Mesenchymal stem cell (in vitro differentiated cells and primary cell): ENCODE measurements at regions not wholly inside any gene's neighbourhood (a gene's known extent, or its start where the extent isn't known, plus 50 kb on each side); places are given as distances from the start of the nearest gene placed in this dataset.

Source experiments
- DNase-seq: peaks from one replicate; pipeline ENCODE4 v3.0.0-alpha.2; 2013
- H2AFZ ChIP-seq: one replicate; pipeline ENCODE4 v1.6.1; 2013; ENCODE audit warnings: low read depth, mild to moderate bottlenecking, control low read depth, inconsistent platforms, low read length, moderate library complexity
- H2AK5ac ChIP-seq: 2 replicates; pipeline ENCODE4 v1.6.1; 2013; ENCODE audit warnings: low read length, moderate library complexity, mild to moderate bottlenecking, inconsistent platforms; ENCODE audit not compliant: severe bottlenecking
- H2BK120ac ChIP-seq: one replicate; pipeline ENCODE4 v1.6.1; 2013; ENCODE audit warnings: low read depth, mild to moderate bottlenecking, inconsistent platforms, low read length, moderate library complexity
- H2BK12ac ChIP-seq, 2 experiments: one replicate each; pipeline ENCODE4 v1.6.1; 2013; ENCODE audit warnings: inconsistent platforms in 2 of 2, low read length in 2 of 2, mild to moderate bottlenecking in 2 of 2, moderate library complexity in 2 of 2, control low read depth in 1 of 2
- H2BK15ac ChIP-seq: one replicate; pipeline ENCODE4 v1.6.1; 2013; ENCODE audit warnings: mild to moderate bottlenecking, low read depth, inconsistent platforms; ENCODE audit not compliant: poor library complexity, severe bottlenecking
- H2BK5ac ChIP-seq: 2 replicates; pipeline ENCODE4 v1.6.1; 2013; ENCODE audit warnings: low read depth, mild to moderate bottlenecking, low read length, control low read depth, inconsistent platforms; ENCODE audit not compliant: poor library complexity, severe bottlenecking
- H3K14ac ChIP-seq, 2 experiments: one replicate each; pipeline ENCODE4 v1.6.1; 2013; ENCODE audit warnings: inconsistent platforms in 2 of 2, low read length in 2 of 2, control low read depth in 1 of 2, mild to moderate bottlenecking in 1 of 2, moderate library complexity in 1 of 2
- H3K18ac ChIP-seq, 2 experiments: one replicate each; pipeline ENCODE4 v1.6.1; 2013; ENCODE audit warnings: inconsistent platforms in 2 of 2, low read length in 2 of 2, control low read depth in 1 of 2, low read depth in 1 of 2, mild to moderate bottlenecking in 1 of 2
- H3K23ac ChIP-seq, 2 experiments: one replicate each; pipeline ENCODE4 v1.6.1; 2013; ENCODE audit warnings: inconsistent platforms in 2 of 2, low read length in 2 of 2, mild to moderate bottlenecking in 2 of 2, moderate library complexity in 2 of 2, control low read depth in 1 of 2
- H3K27ac ChIP-seq: 2 replicates; pipeline ENCODE4 v1.5.1; 2013; ENCODE audit warnings: mild to moderate bottlenecking, moderate library complexity, low read length, control low read depth, inconsistent platforms; ENCODE audit not compliant: poor library complexity, severe bottlenecking
- H3K27me3 ChIP-seq, 2 experiments: 2 replicates each; pipeline versions ENCODE4 v1.6.1 to v1.7.0; 2013; ENCODE audit warnings: low read length in 2 of 2, mild to moderate bottlenecking in 2 of 2, moderate library complexity in 2 of 2, control low read depth in 1 of 2, inconsistent platforms in 1 of 2; ENCODE audit not compliant: control insufficient read depth in 1 of 2, insufficient read depth in 1 of 2
- H3K36me3 ChIP-seq, 2 experiments: 2 replicates each; pipeline versions ENCODE4 v1.6.1 to v1.7.0; 2013; ENCODE audit warnings: low read length in 2 of 2, control low read depth in 1 of 2, inconsistent platforms in 1 of 2, low read depth in 1 of 2, mild to moderate bottlenecking in 1 of 2; ENCODE audit not compliant: insufficient read depth in 2 of 2, control insufficient read depth in 1 of 2
- H3K4ac ChIP-seq, 2 experiments: one replicate each; pipeline ENCODE4 v1.6.1; 2013; ENCODE audit warnings: inconsistent platforms in 2 of 2, low read length in 2 of 2, mild to moderate bottlenecking in 2 of 2, moderate library complexity in 2 of 2, control low read depth in 1 of 2, low read depth in 1 of 2
- H3K4me1 ChIP-seq: 2 replicates; pipeline ENCODE4 v1.6.1; 2013; ENCODE audit warnings: low read depth, low read length, control low read depth; ENCODE audit not compliant: control insufficient read depth, insufficient read depth
- H3K4me2 ChIP-seq: 2 replicates; pipeline ENCODE4 v1.6.1; 2013; ENCODE audit warnings: low read length, mild to moderate bottlenecking, inconsistent platforms; ENCODE audit not compliant: poor library complexity, severe bottlenecking
- H3K4me3 ChIP-seq, 2 experiments: 2 replicates each; pipeline versions ENCODE4 v1.5.1 to v1.7.0; 2013; ENCODE audit warnings: low read length in 2 of 2, mild to moderate bottlenecking in 2 of 2, control low read depth in 1 of 2, low read depth in 1 of 2; ENCODE audit not compliant: insufficient read depth in 1 of 2
- H3K79me1 ChIP-seq: replicated peaks from 2 replicates; pipeline ENCODE4 v1.6.1; 2013; ENCODE audit warnings: mild to moderate bottlenecking, control low read depth, low read length, inconsistent platforms; ENCODE audit not compliant: poor library complexity, severe bottlenecking
- H3K9ac ChIP-seq: 2 replicates; pipeline ENCODE4 v1.7.0; 2013; ENCODE audit warnings: mild to moderate bottlenecking, low read length, moderate library complexity
- H3K9me3 ChIP-seq: 2 replicates; pipeline ENCODE4 v1.7.0; 2013; ENCODE audit warnings: mild to moderate bottlenecking, low read length; ENCODE audit not compliant: control insufficient read depth
- H4K8ac ChIP-seq: one replicate; pipeline ENCODE4 v1.6.1; 2013; ENCODE audit warnings: inconsistent platforms, mild to moderate bottlenecking, low read length, moderate library complexity
- H4K91ac ChIP-seq: one replicate; pipeline ENCODE4 v1.6.1; 2013; ENCODE audit warnings: mild to moderate bottlenecking, low read length, inconsistent platforms
- WGBS: methylation state at CpG from one replicate; pipeline ENCODE4 v1.1.7; 2013; ENCODE audit warnings: mixed read lengths; 5-methylcytosine and 5-hydroxymethylcytosine counted together

DNA sequence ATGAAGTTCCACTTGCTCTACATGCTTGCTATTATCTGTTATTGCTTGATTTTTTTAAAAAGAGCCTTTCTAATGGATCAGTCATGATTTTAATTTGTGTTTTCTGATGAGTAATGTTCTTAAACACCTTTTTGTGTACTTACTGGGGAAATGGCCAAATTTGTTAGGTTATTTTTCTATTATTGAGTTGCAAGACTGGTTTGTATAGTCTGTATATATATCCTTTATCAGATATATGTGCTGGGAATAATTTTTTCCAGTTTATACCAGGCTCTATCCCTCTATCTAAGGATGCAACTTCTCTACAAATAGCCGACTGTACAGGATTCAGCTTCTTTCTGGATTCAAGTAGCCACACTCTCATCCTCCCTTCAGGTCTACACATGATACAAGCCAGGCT is 65.6 kb upstream of the SEC61G start:
- no peak overlapping the region for H3K4ac ChIP-seq
- H2BK5ac ChIP-seq: no peak overlapping the region
- H3K9me3 ChIP-seq: peaks cover 7% of the 10 kb centered on the region
- H3K4me3 ChIP-seq: no peak overlapping the region
- no peak overlapping the region for H3K9ac ChIP-seq
- H3K4me1 ChIP-seq: no peaks in the 10 kb centered on the region
- no peaks in the 10 kb centered on the region for H3K79me1 ChIP-seq
- no peak overlapping the region for H2BK12ac ChIP-seq
- no peak overlapping the region for H3K23ac ChIP-seq
- H3K4me2 ChIP-seq: no peak overlapping the region
- H3K36me3 ChIP-seq: no peaks in the 10 kb centered on the region
- no peaks in the 10 kb centered on the region for H3K27me3 ChIP-seq
- H3K18ac ChIP-seq: no peak overlapping the region
- H2BK15ac ChIP-seq: no peak overlapping the region
- 91% methylated on average over 1 of the region's 1 CpG for WGBS
- no peak overlapping the region for H2BK120ac ChIP-seq
- no peak overlapping the region for H3K14ac ChIP-seq
- H4K91ac ChIP-seq: no peak overlapping the region
- H2AK5ac ChIP-seq: no peak overlapping the region
- H4K8ac ChIP-seq: no peak overlapping the region
- no peak overlapping the region for H3K27ac ChIP-seq
- no peak overlapping the region for H2AFZ ChIP-seq
- no peak for DNase-seq

DNA sequence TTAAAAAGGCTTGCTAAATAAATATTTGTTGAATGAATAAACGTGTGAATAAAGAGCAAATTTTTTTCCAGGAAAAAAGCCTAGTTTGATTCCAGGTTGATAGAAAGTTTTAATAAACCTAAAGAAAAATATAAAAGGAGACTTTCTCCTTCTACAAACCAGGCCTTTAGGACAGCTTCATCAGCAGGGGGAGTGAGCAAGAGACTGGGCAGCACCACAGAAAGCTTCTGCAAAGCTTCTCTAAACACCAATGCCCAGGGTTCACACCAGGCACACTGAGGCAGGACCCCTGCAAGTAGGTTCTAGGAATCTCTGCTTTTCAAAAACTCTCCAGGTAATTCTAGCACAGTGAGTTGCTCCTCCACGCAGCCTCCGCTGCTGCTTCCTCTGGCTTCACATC is 66.4 kb upstream of the SEC61G start:
- Histone ChIP-seq H3K9ac (no peak overlapping the region), H2BK12ac (no peak overlapping the region), H2BK15ac (no peak overlapping the region), H3K23ac (no peak overlapping the region), H3K79me1 (no peaks in the 10 kb centered on the region), H3K4me3 (no peak overlapping the region), H3K27ac (no peak overlapping the region), H4K8ac (no peak overlapping the region), H3K4me2 (no peak overlapping the region), H4K91ac (no peak overlapping the region), H2AFZ (no peak overlapping the region), H3K36me3 (no peaks in the 10 kb centered on the region), H3K27me3 (no peaks in the 10 kb centered on the region), H3K14ac (no peak overlapping the region), H3K9me3 (peaks cover 7% of the 10 kb centered on the region), H2BK120ac (no peak overlapping the region), H2BK5ac (no peak overlapping the region), H3K18ac (no peak overlapping the region), H2AK5ac (no peak overlapping the region), H3K4ac (no peak overlapping the region), H3K4me1 (no peaks in the 10 kb centered on the region)
- DNase-seq: no peak
- WGBS: 100% methylated on average over 1 of the region's 3 CpGs

DNA sequence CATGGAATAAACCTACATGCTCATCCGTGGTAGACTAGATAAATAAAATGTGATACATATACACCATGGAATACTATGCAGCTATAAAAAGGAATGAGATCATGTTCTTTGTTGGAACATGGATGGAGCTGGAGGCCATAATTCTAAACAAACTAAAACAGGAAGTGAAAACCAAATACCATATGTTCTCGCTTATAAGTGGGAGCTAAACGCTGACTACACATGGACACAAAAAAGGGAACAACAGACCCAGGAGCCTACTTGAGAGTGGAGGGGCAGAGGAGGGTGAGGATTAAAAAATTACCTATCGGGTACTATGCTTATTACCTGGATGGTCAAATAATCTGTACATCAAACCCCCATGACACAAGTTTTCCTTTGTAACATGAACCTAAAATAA is 68.7 kb upstream of the SEC61G start:
- H3K79me1 ChIP-seq: no peaks in the 10 kb centered on the region
- WGBS: 87% methylated on average over 2 of the region's 4 CpGs
- no peak overlapping the region for H3K4me2 ChIP-seq
- H2BK12ac ChIP-seq: no peak overlapping the region
- no peak for DNase-seq
- H3K4me3 ChIP-seq: no peak overlapping the region
- no peak overlapping the region for H3K23ac ChIP-seq
- no peak overlapping the region for H2BK15ac ChIP-seq
- H3K18ac ChIP-seq: no peak overlapping the region
- no peak overlapping the region for H3K9ac ChIP-seq
- H3K14ac ChIP-seq: no peak overlapping the region
- H2AFZ ChIP-seq: no peak overlapping the region
- no peaks in the 10 kb centered on the region for H3K4me1 ChIP-seq
- H3K27ac ChIP-seq: no peak overlapping the region
- no peaks in the 10 kb centered on the region for H3K36me3 ChIP-seq
- H4K91ac ChIP-seq: no peak overlapping the region
- no peaks in the 10 kb centered on the region for H3K27me3 ChIP-seq
- peaks cover 7% of the 10 kb centered on the region for H3K9me3 ChIP-seq
- H3K4ac ChIP-seq: no peak overlapping the region
- H2BK120ac ChIP-seq: no peak overlapping the region
- H2BK5ac ChIP-seq: no peak overlapping the region
- no peak overlapping the region for H2AK5ac ChIP-seq
- no peak overlapping the region for H4K8ac ChIP-seq

DNA sequence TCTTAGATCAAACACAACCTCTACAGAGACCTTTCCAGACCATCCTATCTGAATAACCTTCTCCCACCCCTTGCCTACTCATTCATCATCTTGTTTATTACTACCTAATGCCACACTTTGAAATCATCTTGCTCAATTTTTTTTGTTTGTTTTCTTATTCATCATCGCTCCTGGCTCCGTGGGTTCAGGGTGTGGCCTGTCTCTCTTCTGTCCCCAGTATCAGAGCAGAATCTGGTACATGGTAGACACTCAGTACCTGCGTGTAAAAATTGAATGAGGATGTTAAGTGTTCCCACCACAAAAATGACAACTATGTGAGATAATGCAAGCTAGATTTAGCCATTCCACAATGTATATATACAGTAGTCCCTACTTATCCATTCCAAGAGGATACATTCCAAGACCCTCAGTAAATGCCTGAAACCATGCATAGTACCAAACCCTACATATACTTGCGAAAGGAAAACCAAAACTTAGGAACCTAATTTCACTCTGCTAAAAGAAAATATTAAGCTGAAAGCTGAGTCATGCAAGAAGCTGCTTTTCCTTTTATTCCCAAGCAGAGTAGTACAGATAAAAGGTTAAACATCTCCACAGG is 72.1 kb upstream of the SEC61G start:
- Histone ChIP-seq H3K9me3 (peaks cover 7% of the 10 kb centered on the region), H2AFZ (no peak overlapping the region), H3K4ac (no peak overlapping the region), H3K9ac (no peak overlapping the region), H2AK5ac (peak overlapping the region; percentile 49), H2BK12ac (no peak overlapping the region), H3K4me2 (no peak overlapping the region), H4K8ac (no peak overlapping the region), H2BK5ac (no peak overlapping the region), H2BK15ac (no peak overlapping the region), H3K79me1 (no peaks in the 10 kb centered on the region), H3K27me3 (no peaks in the 10 kb centered on the region), H3K23ac (no peak overlapping the region), H3K36me3 (no peaks in the 10 kb centered on the region), H3K4me3 (no peak overlapping the region), H3K14ac (no peak overlapping the region), H4K91ac (no peak overlapping the region), H3K4me1 (peaks cover 2% of the 10 kb centered on the region), H3K27ac (no peak overlapping the region), H3K18ac (no peak overlapping the region), H2BK120ac (no peak overlapping the region)
- DNase-seq: peak; percentile 26
- WGBS: 45% methylated on average over 3 of the region's 4 CpGs
